Erythroblast (primary cell): ENCODE measurements at regions not wholly inside any gene's neighbourhood (a gene's known extent, or its start where the extent isn't known, plus 50 kb on each side); places are given as distances from the start of the nearest gene placed in this dataset.

ENCODE experiments used
- GATA1 ChIP-seq: IDR thresholded peaks from 2 replicates; pipeline ENCODE4 v1.6.1; 2011; ENCODE audit warnings: low read depth, mild to moderate bottlenecking, control low read depth, low read length, moderate library complexity
- POLR2A ChIP-seq: IDR thresholded peaks from 2 replicates; pipeline ENCODE4 v1.6.1; 2011; ENCODE audit warnings: mild to moderate bottlenecking, low read length

DNA sequence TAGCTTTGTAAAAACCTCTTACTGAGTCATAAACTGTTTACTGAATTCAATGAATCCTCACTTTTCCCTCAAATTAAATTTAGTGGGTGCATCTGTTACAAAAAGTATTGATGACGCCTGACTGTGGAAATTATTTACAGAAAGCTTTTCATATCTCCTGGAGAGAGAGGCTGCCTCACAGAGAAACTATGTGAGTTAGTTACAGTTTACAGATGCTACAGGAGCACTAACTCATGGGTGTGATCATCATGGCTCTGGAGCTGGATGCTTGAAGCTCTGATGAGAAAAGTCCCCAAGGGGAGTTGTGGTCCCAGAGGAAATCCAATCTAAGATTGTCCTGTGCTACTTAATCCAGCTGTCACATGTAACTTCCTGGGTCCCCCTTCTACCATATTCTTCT lies 590.8 kb downstream of the LMO7 start:
- TF ChIP-seq POLR2A, result no peak
- TF ChIP-seq GATA1, result no peak
